Dermis microvascular lymphatic vessel endothelial cell (primary cell): ENCODE measurements at regions not wholly inside any gene's neighbourhood (a gene's known extent, or its start where the extent isn't known, plus 50 kb on each side); places are given as distances from the start of the nearest gene placed in this dataset.
"Not testable (repeated sequence)": the region's sequence is repeated elsewhere in the genome, so short reads cannot be mapped to it uniquely, and the experiment has no call there.

Source experiments
- DNase-seq, 2 donors: peaks; one replicate each; pipeline versions ENCODE4 v3.0.0 to v3.0.0-alpha.2; 2010; ENCODE audit warnings: low read depth in 2 of 2

DNA sequence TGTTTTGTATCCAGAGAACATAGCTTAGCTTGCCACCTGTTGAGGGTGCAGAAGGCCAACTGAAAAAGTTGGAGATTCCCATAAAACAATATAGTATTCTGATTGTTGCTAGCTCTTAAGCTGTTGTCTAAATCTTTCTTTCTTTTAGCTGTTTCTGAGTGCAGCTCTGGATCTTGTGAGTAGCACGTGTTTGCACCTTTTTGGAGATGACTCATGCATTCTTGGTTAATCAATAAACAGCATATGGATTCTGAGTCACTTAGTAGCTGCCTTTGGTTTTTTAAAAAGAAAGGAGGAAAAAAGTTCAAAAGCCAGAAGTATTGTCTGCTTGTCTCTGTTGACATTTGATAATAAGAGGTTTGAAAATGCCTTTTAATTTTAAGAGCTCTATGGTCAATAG lies 483.0 kb upstream of the FSIP2 start:
- no peak for DNase-seq

DNA sequence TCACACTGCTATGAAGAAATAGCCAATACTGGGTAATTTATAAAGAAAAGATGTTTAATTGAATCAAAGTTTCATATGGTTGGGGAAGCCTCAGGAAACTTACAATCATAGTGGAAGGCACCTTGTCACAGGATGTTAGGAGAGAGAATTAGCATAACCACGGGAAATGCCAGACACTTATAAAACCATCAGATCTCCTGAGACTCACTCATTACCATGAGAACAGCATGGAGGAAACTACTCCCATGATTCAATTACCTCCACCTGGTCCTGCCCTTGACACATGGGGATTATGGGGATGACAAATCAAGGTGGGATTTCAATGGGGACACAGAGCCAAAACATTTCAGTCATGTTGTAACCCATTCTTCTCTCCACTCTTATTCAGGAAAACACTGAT lies 472.9 kb upstream of the FSIP2 start:
- DNase-seq = no peak

DNA sequence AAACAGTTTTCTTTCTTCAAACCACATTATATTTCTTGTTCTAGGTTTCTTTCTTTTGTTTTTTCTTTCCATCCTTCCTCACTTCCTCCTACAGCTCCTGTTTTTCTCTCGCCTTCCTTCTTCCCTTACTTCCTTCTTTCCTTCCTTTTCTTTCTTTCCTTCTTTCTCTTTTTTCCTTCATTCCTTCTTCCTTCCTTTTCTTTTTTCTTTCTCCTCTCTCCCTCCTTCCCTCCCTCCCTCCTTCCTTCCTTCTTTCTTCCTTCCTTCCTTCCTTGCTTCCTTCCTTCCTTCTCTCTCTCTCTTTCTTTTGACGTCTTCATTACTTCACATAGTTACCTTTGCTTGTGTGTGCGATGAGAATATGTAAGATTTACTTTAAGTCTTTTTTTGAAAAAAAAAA lies 470.0 kb upstream of the FSIP2 start:
- no peak for DNase-seq

DNA sequence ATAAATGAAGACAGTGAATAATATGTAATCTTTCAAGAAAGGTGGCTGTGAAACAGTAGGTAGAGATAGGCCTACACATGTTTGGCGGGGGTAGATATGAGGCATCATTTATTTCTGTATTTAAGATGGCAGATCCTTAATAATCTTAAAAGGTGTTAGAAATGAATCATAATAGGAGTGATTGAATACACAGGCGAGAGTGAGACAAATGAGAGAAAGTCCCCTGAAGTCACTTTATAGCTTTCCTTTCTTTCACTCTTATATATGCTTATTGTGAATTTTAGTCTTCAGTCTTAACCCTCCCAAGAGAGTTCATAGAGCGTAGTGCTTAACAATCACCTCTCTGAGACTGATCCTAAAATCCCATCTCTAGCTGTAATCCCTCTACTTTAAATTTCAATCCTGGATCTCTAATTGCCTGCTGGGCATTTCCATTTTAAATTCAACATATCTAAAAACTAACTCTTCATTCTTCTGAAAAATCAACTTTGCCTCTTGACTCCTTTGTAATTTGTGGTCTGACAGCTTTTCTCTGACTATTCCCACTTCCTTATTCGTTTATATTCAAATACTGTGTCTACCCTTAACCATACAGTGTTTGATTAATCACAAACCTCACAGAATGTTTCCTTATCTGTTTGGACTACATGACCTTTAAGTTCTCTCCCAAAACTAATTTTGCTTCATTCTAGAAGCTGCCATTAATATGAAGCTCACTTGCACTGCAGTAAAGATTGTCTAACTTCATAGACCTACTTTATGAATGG lies 463.7 kb upstream of the FSIP2 start:
- DNase-seq = no peak

DNA sequence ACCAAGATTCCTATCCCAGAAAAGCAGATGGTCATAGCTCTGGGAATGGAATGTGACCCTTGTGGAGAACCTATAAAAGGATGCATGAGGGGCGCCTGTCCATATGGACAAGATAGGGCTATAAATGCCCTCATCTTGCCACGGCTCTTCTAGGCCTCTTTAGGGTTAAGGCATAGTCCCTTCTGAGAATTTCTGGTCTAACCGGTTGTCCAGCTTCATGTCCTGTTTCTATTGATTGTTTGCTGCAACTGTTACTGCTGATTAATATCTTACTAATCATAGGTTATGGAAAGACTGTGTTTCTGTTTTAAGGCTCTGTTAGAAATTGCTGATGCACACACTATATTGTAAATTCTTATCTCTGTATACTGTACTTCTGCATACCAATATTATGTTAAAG lies 462.6 kb upstream of the FSIP2 start:
- DNase-seq = not testable (repeated sequence)

DNA sequence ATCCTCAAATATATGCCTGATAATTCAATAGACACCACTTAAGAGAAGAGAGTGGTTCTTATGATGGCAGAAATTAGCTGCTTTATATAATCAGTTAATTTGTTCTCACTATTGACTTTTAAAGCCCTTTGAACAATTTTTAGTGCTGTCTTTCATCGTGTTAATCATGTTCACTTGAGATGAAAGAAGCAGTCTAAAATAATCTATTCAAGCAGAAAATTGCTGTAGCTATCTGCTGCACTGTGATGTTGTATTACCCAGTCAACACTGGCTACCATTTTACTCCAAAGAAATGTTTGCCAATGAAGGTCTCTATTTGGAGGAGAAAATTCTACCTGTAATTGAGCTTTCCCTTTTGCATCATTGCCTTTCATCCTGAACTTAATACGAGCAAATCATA lies 459.8 kb upstream of the FSIP2 start:
- DNase-seq = no peak

DNA sequence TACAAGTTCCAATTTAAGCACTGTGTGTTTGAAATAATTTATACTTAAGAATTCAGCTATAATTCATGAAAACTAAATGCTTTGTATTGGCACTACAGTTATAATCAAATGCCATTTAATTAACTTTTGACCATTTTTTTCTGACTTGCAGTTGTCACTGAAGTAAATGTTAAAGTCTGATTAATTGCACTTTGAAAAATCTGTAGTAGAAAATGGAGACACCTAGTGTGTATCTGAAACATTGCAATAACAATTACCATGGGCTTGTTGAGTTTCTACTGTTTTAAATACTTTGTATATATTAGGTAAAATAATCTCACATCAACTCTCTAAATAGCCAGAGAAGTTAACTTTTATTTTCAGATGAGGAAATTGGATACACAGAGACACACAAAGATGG lies 458.6 kb upstream of the FSIP2 start:
- DNase-seq = peak; percentile 3 to 6

DNA sequence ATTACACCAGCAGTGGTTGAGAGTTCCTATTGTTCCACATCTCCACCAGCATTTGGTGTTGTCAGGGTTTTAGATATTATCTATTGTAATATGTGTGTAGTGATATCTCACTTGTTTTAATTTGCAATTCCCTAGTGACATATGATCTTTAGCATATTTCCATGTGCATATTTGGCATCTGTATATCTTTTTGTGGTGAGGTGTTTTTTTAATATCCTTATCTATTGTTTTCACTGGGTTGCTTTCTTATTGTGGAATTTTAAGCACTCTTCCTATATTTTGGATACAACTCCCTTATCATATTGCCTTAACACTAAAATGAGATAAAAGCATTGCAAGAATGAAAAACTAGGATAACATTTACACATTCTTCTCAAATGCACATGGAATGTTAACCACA lies 453.9 kb upstream of the FSIP2 start:
- DNase-seq = no peak

DNA sequence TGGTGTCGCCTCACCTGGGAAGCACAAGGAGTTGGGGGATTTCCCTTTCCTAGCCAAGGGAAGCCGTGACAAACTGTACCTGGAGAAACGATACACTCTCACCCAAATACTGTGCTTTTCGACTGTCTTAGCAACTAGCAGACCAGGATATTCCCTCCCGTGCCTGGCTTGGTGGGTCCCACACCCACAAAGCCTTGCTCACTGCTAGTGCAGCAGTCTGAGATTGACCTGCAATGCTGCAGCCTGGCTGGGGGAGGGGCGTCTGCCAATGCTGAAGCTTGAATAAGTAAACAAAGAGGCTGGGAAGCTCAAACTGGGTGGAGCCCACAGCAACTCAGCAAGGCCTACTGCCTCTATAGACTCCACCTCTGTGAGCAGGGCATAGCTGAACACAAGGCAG lies 448.6 kb upstream of the FSIP2 start:
- not testable (repeated sequence) for DNase-seq

DNA sequence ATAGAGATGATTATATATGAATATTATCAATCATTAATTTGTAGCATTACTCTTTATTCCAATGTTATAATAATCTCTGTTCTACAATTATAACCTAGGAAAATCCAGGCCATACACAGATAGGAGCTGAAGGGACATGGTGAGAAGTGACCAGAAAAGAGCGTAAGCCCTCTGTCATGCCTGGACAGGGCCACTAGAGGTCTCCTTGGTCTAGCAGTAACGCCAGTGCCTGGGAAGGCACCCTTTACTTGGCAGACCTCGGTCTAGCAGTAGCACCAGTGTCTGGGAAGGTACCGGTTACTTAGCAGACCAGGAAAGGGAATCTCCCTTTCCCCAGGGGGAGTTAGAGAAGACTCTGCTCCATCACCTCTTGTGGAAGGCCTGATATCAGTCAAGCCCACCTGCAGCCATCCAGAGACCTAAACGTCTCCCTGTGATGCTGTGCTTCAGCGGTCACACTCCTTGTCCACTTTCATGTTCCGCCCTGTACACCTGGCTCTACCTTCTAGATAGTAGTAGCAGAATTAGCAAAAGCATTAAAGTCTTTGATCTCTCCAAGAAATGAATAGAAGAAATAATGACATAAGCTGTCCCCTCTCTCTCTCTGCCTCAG lies 447.5 kb upstream of the FSIP2 start:
- DNase-seq = peak; percentile 15 to 48

DNA sequence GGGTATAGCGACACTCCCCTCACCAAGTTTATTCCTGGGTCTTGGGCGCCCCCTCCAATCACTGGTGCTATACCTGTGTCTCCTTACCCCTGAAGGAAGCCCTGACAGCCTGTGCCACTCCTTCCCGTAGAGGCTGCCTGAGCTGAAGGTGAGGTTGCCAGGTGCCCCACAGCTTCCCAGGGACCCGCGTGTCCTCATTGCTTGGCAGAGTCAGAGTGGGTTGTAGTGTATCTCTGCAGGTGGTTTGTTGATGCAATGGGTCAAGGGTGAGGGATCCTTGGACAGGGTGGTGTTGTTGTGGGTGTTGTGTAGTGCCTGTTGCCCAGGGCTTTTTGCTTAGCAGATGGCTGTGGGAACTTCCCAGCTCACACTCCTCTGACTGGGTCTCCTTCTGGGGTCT lies 438.7 kb upstream of the FSIP2 start:
- no peak for DNase-seq

DNA sequence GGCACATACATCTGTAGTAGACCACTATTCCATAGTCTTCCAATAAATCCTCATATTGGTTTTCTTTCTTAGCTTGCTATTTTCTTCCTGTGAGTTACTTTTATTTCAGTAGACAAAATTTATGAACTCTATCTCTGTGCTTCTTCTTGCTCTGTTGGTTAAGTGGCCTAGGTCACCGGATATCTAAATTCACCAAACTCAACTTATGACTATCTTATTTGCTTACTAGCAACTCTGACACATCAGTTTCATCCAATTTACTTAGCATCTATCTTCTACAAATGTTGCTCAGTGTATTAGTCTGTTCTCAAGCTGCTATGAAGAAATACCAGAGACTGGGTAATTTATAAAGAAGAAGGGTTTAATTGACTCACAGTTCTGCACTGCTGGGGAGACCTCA lies 432.5 kb upstream of the FSIP2 start:
- DNase-seq = no peak

DNA sequence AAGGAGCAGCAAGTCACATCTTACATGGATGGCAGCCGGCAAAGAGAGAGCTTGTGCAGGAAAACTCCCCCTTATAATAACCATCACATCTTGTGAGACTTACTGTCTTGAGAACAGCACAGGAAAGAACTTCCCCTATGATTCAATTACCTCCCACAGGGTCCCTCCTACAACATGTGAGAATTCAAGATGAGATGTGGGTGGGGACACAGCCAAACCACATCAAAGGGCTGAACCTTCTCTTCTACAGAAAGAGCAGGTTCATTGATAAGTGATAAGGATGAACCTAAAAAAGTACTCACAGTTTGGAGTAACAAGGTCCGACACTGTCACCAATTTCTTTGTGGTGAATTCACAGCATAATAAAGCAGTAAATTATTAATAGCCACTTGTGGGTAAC lies 422.2 kb upstream of the FSIP2 start:
- DNase-seq = no peak

DNA sequence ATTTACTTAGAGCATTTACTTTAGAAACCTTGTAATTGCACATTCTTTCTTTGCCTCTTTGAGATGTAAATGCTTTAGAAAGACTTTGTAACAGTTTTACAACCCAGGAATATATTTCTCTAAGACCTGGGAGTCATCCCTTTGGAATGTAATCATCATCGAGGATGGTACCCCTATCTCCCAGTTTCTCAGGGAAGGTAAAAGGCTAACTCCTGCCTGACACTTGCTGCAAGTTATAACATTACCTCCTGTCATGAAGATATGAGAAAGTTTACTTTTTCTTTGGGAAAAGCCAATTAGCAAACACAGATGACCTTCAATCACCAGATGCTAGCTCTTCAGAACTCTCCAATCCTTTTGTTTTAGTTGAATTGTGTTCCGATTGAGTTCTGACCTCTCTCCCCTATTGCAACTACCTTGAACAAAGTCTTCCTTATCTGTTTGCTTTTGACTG lies 420.3 kb upstream of the FSIP2 start:
- DNase-seq = no peak

DNA sequence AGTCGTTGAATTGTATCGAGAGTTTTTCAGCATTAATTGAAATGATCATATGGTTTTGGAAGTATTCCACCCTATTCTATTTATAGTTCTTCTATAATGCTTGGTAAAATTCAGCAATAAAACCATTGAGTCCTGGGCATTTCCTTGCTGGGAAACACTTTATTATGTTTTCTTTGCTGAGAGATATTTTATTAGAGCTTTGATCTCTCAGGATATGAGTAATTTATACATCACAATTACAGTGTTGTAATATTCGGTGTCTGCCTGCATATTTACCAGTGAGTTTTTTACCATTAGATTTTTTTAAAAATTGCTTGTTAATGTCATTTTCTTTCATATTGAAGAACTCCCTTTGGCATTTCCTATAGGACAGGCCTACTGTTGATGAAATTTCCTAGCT lies 402.7 kb upstream of the FSIP2 start:
- no peak for DNase-seq

DNA sequence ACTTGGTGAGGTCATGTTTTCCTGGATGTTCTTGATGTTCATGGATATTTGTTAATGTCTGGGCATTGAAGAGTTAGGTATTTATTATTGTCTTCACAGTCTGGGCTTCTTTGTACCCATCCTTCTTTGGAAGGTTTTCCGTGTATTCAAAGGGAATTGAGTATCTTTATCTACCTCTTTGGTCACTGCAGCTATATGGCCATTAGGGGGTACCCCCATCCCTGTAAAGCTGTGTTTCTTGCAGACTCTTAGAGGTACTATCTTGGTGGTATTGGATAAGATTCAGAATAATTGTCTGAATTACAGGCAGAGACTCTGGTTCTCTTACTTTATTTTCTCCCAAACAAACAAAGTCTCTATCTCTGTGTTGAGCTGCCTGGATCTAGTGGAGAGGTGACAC lies 401.6 kb upstream of the FSIP2 start:
- no peak for DNase-seq

DNA sequence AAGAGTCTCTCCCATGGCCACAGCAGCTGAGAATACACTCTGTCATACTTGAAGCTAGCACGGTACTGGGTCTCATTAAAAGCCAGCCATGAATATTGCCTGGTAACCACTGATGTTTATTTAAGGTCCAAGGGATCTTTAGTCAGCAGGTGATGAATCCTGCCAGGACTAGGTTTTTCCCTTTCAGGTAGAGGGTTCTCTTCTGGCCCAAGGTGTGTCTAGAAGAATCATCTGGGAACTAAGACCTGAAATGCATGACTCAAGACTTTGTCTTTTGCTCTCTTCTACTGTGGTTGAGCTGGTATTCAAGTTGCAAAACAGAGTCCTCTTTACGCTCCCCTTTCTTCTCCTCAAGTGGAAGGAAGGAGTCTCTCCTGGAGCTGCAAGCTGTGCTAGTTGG lies 400.5 kb upstream of the FSIP2 start:
- no peak for DNase-seq

DNA sequence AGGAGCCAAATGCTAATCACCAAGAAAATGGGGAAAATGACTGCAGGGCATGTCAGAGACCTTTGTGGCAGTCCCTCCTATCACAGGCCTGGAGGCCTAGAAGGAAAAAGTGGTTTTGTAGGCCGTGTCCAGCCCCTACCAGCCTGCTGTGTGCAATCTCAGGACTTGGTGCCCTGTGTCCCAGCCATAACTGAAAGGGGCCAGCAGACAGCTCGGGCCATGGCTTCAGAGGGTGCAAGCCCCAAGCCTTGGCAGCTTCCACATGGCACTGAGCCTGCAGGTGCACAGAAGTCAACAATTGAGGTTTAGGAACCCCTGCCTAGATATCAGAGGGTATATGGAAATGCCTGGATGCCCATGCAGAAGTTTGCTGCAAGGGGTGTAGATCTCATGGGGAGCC lies 391.2 kb upstream of the FSIP2 start:
- no peak for DNase-seq

DNA sequence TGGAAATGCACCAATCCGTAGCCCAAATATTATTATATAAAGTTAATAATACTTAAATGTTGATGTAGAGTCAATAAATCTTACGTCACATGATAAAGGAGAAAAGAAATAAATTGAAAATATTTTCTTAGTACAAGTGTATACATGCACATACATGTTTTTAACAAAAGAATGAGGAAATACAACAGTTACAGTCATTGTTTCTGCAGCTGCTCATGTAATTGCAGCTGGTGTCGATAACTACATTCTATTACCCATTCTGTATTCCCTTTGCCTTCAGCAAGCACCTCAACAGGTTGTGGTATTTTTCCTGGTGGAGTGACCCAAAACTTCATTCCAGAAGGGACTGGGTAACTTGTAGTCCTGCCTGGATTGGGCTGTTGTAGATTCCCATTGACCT lies 377.8 kb upstream of the FSIP2 start:
- DNase-seq = no peak

DNA sequence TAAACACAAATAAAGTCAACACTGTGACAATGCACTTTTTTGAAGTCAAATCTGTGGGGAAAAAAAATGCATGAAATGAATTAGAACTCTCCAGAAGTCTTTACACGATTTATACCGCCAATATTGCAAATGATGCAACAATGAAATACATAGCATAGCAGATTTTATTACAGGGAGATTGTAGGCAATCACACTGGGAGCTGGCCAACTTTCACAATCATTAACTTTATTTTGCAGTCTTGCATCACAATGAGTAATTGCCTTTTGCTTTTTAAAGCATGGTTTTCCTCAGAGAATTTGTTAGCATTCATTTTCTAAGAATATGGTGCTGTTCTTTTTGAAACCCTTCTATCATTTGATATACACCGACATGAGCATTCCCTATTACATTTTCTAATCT lies 366.4 kb upstream of the FSIP2 start:
- no peak for DNase-seq

DNA sequence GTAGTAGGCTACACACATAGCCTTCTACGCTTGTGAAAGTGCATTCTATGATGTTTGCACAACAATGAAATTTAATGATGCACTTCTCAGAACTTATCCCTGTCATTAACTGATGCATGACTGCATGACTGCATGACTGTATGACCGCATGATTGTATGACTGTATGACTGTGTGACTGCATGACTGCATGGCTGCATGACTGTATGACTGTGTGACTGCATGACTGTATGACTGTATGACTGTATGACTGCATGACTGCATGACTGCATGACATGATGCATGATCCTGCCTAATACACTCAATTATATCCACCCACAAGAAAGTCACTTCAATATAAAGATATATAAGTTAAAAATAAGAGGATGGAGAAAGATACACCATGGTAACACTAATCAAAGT lies 365.4 kb upstream of the FSIP2 start:
- no peak for DNase-seq

DNA sequence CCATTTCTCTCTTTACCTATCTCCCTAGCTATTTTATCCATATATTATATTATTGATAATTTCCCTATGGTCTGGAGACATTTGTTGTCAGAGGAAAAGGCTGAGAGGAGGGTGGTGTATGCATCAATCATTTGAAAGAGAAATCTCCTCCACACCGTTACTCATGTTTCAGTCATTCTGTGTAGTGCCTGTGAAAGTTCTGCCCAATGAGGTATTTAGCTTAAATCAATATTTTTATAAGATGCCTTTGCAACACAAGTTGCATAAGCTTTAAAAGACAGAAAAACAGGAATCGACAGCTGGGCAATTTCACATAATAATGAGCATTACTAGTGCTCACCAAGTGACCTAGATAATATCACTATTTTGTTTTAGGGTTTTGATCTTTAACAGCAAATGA lies 363.7 kb upstream of the FSIP2 start:
- DNase-seq = no peak

DNA sequence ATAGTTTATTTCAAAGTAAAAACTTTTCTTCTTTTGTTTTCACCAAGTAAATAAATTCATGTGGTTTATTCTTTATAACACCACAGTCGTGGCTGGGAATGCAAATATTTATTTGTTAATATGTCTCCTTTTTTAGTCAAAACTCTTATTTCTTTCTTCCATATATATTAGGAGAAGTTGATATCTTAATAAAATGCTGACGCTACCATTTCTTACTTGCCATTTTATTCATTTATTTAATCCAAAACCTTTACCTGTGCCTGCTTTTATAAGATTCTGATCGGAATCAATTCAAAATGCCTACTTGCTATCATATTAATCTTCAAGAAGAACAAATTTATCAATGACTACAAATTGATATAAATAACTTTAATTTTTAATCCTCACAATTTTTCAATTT lies 362.9 kb upstream of the FSIP2 start:
- DNase-seq = no peak

DNA sequence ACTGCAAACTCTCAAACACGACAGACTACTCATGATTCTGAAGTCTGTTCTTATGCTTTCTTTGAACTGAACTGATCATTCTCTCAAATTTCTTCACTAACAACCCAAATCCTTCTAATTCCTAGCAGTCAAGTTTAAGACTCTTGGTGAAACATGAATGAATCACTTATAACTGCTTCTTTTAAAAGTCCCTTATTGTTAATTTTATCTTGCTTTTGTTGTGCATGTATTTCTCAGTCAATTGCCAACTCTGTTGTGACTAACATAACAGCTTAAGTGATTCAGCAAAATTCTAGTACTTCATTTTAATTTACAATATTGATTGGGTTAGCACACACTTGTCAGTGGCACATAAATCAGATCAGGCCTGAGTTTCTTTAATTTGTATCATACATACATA lies 357.0 kb upstream of the FSIP2 start:
- no peak for DNase-seq
